Peyer's patch (tissue), 4 donors: ENCODE measurements at regions not wholly inside any gene's neighbourhood (a gene's known extent, or its start where the extent isn't known, plus 50 kb on each side); places are given as distances from the start of the nearest gene placed in this dataset.

Experiments
- CTCF ChIP-seq, 6 experiments: fragments of 450-650 bp in 4 of 6; fragments of 200-600 bp in 2 of 6; sonication (generic) in 1 of 6; IDR thresholded peaks; one replicate each; pipeline ENCODE4 v1.5.1; 2017 to 2019; ENCODE audit warnings: antibody characterized with exemption in 6 of 6, mild to moderate bottlenecking in 3 of 6, moderate library complexity in 1 of 6
- POLR2A ChIP-seq, 2 donors: fragments of 450-650 bp; IDR thresholded peaks; one replicate each; pipeline ENCODE4 v1.5.1; 2017; ENCODE audit warnings: antibody characterized with exemption in 2 of 2, mild to moderate bottlenecking in 2 of 2, moderate library complexity in 2 of 2

GRCh38 chr10:110420401-110421193 is 77.1 kb upstream of the DUSP5 start:
- TF ChIP-seq POLR2A (IDR thresholded peaks at IDR 0.05) (no peak), CTCF (IDR thresholded peaks at IDR 0.05) (no peak)
